ENCODE measurements at regions not wholly inside any gene's neighbourhood (a gene's known extent, or its start where the extent isn't known, plus 50 kb on each side); places are given as distances from the start of the nearest gene placed in this dataset.

- WGBS, 2 donors = 92 to 94% methylated on average over 16 of the region's 16 CpGs
- H3K4me3 ChIP-seq (ENCODE audit: low read depth, poor library complexity, severe bottlenecking) = no peak overlapping the region
- intact Hi-C loops (cut with DNase I; ENCODE audit: low total_unique reads) = no loop called here
- TF ChIP-seq CTCF (IDR thresholded peaks at IDR 0.05) = no peak
- TF ChIP-seq POLR2A (IDR thresholded peaks at IDR 0.05) = no peak
- peak in 1 of 2 donors; percentile 52 for DNase-seq (ENCODE audit: low spot score in 2 of 2)
These were observed 185.0 kb upstream of the TCERG1L start for GRCh38 chr10:131496351-131497052.

DNA sequence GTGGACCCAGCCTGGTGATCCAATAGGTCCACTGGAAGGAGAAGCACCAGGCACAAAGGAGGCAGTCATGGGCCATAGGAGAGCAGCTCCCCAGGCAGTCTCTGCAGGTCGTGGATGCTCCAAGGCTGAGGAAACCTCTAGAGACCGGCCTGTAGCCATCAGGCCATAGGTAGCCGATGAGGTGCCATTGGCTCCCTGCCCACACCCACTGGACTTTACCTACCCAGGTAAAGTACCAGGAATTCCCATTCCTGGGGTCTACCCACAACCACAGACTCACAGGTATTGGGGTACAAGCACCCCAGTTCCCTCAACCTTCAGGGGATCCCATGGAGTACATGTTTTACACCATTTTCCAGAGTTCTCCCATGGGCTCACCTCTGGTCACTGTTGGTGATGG lies 188.0 kb upstream of the TCERG1L start:
- WGBS, 2 donors = 85 to 87% methylated on average over 3 of the region's 3 CpGs
- intact Hi-C loops (cut with DNase I; ENCODE audit: low total_unique reads) = no loop called here
- TF ChIP-seq POLR2A (IDR thresholded peaks at IDR 0.05) (no peak), CTCF (IDR thresholded peaks at IDR 0.05) (no peak)
- H3K4me3 ChIP-seq (ENCODE audit: low read depth, poor library complexity, severe bottlenecking) = no peak overlapping the region
- peak in 1 of 2 donors; percentile 73 for DNase-seq (ENCODE audit: low spot score in 2 of 2)

- intact Hi-C loops (cut with DNase I; ENCODE audit: low total_unique reads) = no loop called here
- no peak overlapping the region for H3K4me3 ChIP-seq (ENCODE audit: low read depth, poor library complexity, severe bottlenecking)
- 90 to 91% methylated on average over 9 of the region's 9 CpGs for WGBS, 2 donors
- no peak for DNase-seq (ENCODE audit: low spot score in 2 of 2)
- no peak for TF ChIP-seq CTCF (IDR thresholded peaks at IDR 0.05)
These were observed 188.7 kb upstream of the TCERG1L start for GRCh38 chr10:131500181-131500580.

GRCh38 chr10:131500892-131501291 lies 189.4 kb upstream of the TCERG1L start:
- 93 to 95% methylated on average over 5 of the region's 5 CpGs for WGBS, 2 donors
- DNase-seq (ENCODE audit: low spot score in 2 of 2) = peak in 1 of 2 donors; percentile 58
- intact Hi-C loops (cut with DNase I; ENCODE audit: low total_unique reads) = no loop called here
- H3K4me3 ChIP-seq (ENCODE audit: low read depth, poor library complexity, severe bottlenecking) = no peak overlapping the region
- no peak for TF ChIP-seq POLR2A (IDR thresholded peaks at IDR 0.05)

- intact Hi-C loops (cut with DNase I; ENCODE audit: low total_unique reads) = no loop called here
- 92 to 95% methylated on average over 2 of the region's 2 CpGs for WGBS, 2 donors
- TF ChIP-seq POLR2A (IDR thresholded peaks at IDR 0.05) = no peak
- no peak for TF ChIP-seq CTCF (IDR thresholded peaks at IDR 0.05)
- DNase-seq (ENCODE audit: low spot score in 2 of 2) = no peak
- H3K4me3 ChIP-seq (ENCODE audit: low read depth, poor library complexity, severe bottlenecking) = no peak overlapping the region
These were observed 192.5 kb upstream of the TCERG1L start for GRCh38 chr10:131503992-131504391.

DNA sequence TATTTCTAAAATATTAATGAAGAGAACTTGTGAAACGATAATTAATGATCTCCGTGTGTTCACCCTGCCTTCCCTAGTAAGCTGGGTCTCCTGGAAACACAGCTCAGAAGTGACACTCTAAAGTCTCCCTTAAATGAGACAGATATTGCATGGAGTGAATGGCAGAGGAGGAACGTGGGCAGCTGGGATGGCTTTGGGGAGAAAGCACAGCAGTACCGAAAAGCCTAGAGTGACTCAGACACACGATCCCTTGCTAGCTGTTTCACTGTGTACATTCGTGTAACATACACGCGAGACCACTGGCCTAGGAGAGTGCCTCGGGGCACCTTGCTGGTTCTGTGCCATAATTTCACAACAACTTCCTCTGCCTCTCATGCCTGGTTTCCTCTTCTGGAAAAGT lies 199.9 kb upstream of the TCERG1L start:
- TF ChIP-seq CTCF (IDR thresholded peaks at IDR 0.05) (no peak), POLR2A (IDR thresholded peaks at IDR 0.05) (no peak)
- WGBS, 2 donors = 86 to 87% methylated on average over 9 of the region's 9 CpGs
- H3K4me3 ChIP-seq (ENCODE audit: low read depth, poor library complexity, severe bottlenecking) = no peak overlapping the region
- intact Hi-C loops (cut with DNase I; ENCODE audit: low total_unique reads) = no loop called here
- no peak for DNase-seq (ENCODE audit: low spot score in 2 of 2)
